ENCODE measurements at regions not wholly inside any gene's neighbourhood (a gene's known extent, or its start where the extent isn't known, plus 50 kb on each side); places are given as distances from the start of the nearest gene placed in this dataset.

GRCh38 chr11:69369210-69369825 is 75.4 kb downstream of the MYEOV start:
- TF ChIP-seq CTCF (conservative IDR thresholded peaks at IDR 0.05; ENCODE audit: low read depth, low read length): no peak
- TF ChIP-seq EZH2phosphoT487 (IDR thresholded peaks at IDR 0.05; ENCODE audit: borderline replicate concordance, low read length): no peak
